Bronchial epithelial cell (primary cell): ENCODE measurements at regions not wholly inside any gene's neighbourhood (a gene's known extent, or its start where the extent isn't known, plus 50 kb on each side); places are given as distances from the start of the nearest gene placed in this dataset.
A peak's percentile ranks its signal among the peaks of the same experiment; 100 is the strongest.

ENCODE experiments used
- DNase-seq: peaks from one replicate; pipeline ENCODE4 v3.0.0-alpha.2; 2010; ENCODE audit warnings: low read depth
- FAIRE-seq: peaks from 2 replicates; lab custom pipeline; 2011; peaks lifted over from hg19 to GRCh38; lab: Jason Lieb, UNC
- H3K27me3 ChIP-seq: 2 replicates; pipeline ENCODE4 v1.5.1; 2011; ENCODE audit warnings: low read length; ENCODE audit not compliant: control insufficient read depth, insufficient read depth
- H3K36me3 ChIP-seq: 2 replicates; pipeline ENCODE4 v1.5.1; 2011; ENCODE audit warnings: low read length; ENCODE audit not compliant: control insufficient read depth, insufficient read depth
- H3K4me3 ChIP-seq: 2 replicates; pipeline ENCODE4 v1.5.1; 2011; ENCODE audit warnings: mild to moderate bottlenecking, low read depth, low read length, control low read depth
- TF ChIP-seq, protein P1 (sequence below): IDR thresholded peaks from 2 replicates; pipeline ENCODE4 v1.5.1; 2011; ENCODE audit warnings: mild to moderate bottlenecking, moderate library complexity, low read length, control low read depth, inconsistent platforms; ENCODE audit not compliant: insufficient read depth, severe bottlenecking

DNA sequence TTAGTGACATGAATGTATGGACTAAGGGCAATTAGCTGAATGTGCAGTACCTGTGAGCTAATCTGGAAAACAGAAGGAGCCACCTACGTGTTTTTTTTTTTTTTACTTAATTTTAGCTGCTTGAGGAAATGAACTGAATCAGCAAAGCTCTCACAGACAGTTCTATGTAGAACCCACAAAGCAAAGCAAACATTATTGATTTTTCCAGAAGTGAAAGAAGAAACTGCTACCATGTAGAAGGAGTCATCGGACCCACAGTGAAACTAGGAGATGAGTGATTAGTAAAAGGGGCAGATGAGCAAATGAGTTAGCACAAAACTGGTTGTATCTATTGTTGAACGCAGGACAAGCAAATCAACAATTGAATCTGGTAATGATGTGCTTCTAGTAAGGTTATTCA, 94.1 kb upstream of the SLC7A1 start:
- no peaks in the 10 kb centered on the region for H3K36me3 ChIP-seq
- DNase-seq (no peak), FAIRE-seq (no peak)
- no peak overlapping the region for H3K4me3 ChIP-seq
- no peaks in the 10 kb centered on the region for H3K27me3 ChIP-seq
- TF ChIP-seq, protein P1, sequence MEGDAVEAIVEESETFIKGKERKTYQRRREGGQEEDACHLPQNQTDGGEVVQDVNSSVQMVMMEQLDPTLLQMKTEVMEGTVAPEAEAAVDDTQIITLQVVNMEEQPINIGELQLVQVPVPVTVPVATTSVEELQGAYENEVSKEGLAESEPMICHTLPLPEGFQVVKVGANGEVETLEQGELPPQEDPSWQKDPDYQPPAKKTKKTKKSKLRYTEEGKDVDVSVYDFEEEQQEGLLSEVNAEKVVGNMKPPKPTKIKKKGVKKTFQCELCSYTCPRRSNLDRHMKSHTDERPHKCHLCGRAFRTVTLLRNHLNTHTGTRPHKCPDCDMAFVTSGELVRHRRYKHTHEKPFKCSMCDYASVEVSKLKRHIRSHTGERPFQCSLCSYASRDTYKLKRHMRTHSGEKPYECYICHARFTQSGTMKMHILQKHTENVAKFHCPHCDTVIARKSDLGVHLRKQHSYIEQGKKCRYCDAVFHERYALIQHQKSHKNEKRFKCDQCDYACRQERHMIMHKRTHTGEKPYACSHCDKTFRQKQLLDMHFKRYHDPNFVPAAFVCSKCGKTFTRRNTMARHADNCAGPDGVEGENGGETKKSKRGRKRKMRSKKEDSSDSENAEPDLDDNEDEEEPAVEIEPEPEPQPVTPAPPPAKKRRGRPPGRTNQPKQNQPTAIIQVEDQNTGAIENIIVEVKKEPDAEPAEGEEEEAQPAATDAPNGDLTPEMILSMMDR: no peak

DNA sequence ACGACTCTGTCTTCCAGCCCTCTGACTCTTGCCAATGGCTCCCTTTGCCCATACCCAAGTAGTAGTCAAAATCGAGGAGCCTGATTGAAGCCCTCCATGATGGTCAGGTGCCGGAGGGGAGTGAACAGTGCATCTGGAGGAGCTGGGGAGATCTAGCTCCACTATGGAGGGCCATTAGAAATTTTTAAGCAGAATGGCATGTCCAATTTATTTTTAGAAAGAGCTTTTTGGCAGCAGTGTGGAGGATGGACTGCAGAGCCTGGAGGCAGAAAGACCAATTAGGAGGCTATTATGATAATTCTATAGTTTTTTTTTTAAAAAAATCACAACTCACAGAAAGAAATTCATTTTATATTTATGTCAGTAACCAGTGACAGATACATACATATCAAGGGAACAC, 92.7 kb upstream of the SLC7A1 start:
- Histone ChIP-seq H3K4me3 (no peak overlapping the region), H3K27me3 (no peaks in the 10 kb centered on the region), H3K36me3 (no peaks in the 10 kb centered on the region)
- DNase-seq: no peak
- TF ChIP-seq, protein P1: no peak
- no peak for FAIRE-seq

DNA sequence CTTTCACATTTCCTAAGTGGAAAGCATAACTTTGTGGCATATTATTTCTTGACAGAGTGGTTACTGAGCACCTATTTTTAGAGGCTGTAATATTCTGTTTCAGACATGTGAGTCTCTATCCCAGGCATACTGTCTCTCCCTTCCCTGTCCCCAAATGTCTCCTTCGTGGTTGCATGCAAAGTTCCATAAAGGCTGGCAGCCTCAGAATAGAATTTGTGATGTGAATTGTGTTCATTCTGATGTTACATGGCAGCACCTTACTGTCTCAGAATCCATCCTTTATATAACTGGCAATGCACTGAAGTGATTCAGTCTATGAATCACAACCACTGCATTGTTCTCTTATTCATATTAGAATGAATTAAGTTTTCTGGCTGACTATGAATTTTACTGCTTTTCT, 89.0 kb upstream of the SLC7A1 start:
- Histone ChIP-seq H3K27me3 (no peaks in the 10 kb centered on the region), H3K4me3 (no peak overlapping the region), H3K36me3 (no peaks in the 10 kb centered on the region)
- DNase-seq (peak; percentile 77), FAIRE-seq (no peak)
- TF ChIP-seq, protein P1: no peak

DNA sequence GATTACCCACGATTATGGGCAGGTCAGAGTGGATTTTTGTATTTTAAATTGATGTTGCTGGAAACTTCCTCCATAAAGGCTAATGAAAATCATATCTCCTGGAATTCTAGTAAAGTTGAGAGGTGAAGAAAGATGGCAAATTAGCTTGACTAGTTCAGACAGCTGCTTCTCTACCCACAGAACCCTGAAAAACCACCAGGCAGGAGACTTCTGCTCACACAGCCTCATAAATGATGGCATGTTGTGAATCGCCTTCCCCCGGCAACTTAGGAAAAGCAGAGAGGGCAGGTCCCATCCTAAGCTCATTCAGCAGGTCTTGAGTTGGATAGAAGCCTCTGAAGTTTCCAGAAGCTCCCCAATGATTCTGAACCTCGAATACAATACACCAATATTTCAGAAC, 87.6 kb upstream of the SLC7A1 start:
- DNase-seq (no peak), FAIRE-seq (no peak)
- H3K27me3 ChIP-seq: no peaks in the 10 kb centered on the region
- H3K4me3 ChIP-seq: no peak overlapping the region
- TF ChIP-seq, protein P1: no peak
- no peaks in the 10 kb centered on the region for H3K36me3 ChIP-seq

DNA sequence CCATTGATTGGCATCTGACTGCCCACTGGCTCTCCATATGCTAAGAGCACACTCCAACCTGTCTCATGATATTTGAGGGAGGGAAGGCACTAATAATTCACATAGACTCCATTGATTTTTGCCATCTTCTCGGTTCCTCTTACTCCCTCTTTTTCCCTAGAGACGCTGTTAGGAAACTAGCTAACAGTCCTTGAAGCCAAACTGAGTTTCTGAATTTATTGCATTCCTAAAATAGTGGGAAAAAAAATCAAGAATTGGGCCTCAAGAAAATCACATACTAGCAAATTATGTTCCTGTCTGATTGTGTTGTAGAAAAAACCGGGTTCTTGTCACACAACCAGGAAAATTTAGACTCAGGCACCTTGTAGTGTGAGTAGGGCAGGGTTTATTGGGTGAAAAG, 86.4 kb upstream of the SLC7A1 start:
- no peaks in the 10 kb centered on the region for H3K36me3 ChIP-seq
- H3K27me3 ChIP-seq: no peaks in the 10 kb centered on the region
- TF ChIP-seq, protein P1: no peak
- no peak overlapping the region for H3K4me3 ChIP-seq
- no peak for FAIRE-seq
- no peak for DNase-seq

DNA sequence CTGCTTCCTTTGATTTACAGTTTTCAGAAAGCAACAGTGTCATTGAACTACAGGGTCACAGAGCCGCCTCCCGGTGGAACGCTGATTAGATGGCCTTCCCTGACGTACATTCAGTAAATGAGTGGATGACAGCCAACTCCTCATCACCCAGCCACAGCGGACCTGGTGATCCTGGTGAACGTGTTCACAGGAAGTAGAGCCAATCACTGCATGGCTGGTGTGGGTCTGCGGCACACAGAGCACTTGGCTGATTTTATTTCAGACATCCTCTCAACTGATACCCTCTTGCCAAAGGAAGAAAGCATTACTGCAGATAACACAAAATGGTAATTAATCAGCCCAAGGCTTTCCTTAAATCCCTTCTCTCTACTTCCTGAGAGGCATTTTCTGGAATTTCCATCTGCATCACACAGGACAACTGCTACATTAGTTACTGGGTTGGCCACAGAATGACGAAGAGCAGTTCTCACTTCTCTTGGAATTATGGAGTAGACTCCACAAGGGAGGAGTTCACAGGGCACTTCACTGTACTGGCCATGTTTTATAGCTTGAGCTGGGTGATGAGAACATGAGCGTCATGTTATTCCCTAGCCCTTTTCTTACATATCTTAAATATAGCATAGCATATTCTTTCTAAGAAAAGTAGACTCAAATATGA, 84.0 kb upstream of the SLC7A1 start:
- Histone ChIP-seq H3K36me3 (no peaks in the 10 kb centered on the region), H3K4me3 (no peak overlapping the region), H3K27me3 (no peaks in the 10 kb centered on the region)
- FAIRE-seq (no peak), DNase-seq (no peak)
- TF ChIP-seq, protein P1: no peak
